ENCODE measurements at regions not wholly inside any gene's neighbourhood (a gene's known extent, or its start where the extent isn't known, plus 50 kb on each side); places are given as distances from the start of the nearest gene placed in this dataset.

DNA sequence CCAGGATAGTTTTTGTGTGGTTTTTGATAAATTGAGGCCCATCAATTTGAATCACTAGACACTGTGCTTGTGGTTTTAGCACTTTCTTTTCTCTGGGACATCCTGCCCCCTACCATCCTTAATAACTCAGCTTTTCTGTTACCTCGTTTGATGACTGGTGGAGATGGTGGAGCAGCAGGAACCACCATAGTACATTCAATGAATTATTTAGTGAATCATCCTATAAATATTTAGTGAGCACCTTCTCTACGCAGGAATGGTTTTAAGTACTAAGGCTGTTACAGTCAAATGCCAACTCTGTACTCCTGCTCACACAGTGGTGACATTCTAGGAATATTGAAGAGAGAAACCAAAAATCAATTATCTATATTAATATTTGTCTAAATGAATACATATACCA, 585.2 kb downstream of the HAO1 start:
- no peak for DNase-seq (ENCODE audit: low spot score)
- intact Hi-C loops (cut with DNase I): no loop called here

DNA sequence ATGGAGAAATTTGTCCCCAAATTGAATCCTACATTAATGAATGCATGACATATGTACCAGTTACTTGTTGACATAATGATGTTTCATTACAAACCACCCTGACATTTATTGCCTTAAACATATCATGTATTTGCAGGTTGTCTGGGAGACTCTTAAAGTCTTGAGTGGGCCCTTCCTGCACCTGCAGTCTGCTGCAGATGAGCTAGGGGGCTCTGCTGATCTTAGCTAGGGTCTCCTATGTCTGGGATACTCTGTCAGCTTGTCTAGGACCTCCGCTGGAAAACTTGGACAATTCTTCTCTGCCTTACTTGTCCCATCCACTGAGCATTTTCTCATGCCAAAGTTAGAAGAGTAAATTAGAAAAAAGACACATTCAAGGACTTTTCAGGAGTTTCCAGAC, 581.6 kb downstream of the HAO1 start:
- intact Hi-C loops (cut with DNase I): no loop called here
- no peak for DNase-seq (ENCODE audit: low spot score)

DNA sequence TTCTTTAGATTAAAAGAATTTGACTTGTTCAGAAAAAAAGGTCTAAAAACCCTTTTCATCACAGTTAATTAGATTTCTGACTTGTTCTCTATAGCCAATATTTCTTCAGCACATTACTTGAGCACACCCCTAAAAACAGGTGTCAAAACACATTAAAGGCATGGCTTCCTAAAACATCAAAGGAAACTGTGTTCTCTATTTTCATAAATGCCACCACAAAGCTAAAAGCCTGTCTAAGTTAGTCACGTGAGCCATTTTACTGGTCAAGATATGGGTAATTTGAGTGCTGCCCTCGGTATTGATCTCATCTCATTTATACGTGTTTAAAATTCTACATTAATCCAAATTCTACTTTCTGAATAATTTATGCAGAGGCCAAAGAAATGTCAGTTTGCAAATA, 580.5 kb downstream of the HAO1 start:
- intact Hi-C loops (cut with DNase I): no loop called here
- DNase-seq (ENCODE audit: low spot score): no peak

DNA sequence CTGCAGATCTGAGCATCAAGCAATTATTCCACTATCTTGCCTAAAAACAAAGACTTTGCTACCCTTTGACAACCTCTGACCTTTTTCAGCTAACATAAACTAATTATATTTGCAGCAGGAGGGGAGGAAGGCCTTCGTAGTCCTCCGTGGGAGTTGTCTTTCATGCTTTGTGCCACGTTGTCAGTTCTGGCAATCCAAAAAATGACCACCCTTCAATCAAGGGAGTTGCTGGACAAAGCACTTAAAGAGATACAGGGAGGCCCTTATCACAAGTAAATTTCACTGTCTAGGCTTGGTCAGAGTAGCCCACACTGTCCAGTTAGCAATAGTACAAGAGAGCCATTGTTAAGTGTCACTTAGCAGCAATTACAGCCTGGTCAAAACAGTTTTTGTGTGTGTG, 578.9 kb downstream of the HAO1 start:
- intact Hi-C loops (cut with DNase I): no loop called here
- no peak for DNase-seq (ENCODE audit: low spot score)

DNA sequence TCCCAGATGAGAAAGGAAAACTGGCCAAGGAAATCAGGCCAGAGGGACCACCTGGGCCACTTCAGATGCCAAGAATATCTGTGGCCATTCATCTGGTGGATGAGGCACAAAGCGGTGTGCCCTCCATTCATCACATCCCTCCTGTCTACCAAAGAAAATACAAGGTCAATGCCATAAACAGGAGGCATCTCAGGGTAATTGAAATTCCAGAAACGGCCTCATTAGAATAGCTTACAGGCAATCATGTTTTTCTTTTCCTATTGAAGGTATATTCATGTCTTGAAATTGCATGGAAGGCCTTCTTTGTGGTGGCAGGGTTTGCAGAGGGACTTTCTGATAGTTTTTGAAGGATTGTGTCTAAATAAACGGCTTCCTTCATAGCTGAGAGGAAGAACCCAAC, 578.3 kb downstream of the HAO1 start:
- no peak for DNase-seq (ENCODE audit: low spot score)
- intact Hi-C loops (cut with DNase I): no loop called here

DNA sequence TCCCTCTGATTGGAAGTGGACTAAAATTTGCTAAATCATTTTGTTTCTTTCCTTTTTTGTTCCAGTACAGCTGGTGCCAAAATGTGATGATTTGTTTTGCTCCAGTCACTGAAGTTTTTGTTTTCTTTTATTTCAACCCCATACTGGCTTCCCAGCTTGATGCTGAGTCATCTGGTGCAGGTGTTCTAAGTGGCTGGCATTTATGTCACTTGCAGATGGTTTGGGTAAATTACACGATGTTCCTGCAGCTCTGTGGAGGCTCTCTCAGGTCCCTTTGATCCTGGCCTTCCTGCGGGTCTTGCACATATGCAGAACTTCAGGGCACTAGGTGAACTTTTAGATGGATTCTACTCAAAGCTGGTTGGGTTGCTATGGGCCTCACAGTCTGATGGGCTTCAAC, 577.7 kb downstream of the HAO1 start:
- intact Hi-C loops (cut with DNase I): no loop called here
- no peak for DNase-seq (ENCODE audit: low spot score)

DNA sequence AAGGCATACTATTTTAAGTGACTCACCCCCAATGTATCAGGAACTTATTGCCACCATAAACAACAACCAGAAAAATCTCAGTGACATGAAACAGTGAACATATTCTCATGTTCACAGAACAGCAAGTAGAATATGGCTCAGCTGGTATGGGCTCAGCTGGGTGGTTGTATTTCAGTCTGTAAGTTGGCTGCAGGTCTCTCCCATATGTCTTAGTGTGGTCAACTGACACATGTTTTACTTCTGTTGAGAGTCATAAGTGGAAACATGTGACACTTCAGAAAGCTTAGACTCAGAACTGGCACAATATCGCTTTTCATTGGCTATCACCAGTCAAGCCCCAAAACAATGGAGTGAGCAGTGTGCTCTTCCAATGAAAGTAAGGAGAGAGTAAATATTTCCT, 574.1 kb downstream of the HAO1 start:
- intact Hi-C loops (cut with DNase I): no loop called here
- DNase-seq (ENCODE audit: low spot score): no peak

DNA sequence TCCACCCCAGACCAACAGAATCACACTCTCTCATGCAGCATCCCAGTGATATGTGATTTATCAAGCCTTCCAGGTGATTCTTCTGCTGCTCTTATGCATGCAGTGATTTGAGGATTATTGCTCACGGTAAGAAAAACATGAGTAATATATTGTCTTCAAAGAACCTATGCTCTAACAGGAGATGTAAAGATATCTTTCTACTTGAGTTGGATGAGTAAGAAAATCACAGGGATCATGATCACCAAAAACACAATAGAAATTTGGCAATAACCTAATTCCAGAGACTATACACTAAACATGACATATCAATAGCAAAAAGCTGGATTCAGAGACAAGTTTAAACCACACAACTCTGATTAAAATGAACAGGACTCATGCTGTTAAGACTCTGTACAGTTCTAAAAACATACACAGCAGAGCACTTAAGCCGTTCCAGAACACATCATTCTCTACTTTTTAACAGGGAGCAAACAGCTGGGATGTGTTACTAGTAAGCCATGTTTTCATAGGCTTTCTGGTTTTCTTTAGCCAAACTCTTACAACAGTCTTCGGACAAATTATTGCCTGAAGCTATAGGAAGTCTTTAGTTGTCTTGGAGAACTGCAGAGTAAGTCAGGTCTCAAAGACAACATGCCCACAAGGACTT, 568.6 kb downstream of the HAO1 start:
- intact Hi-C loops (cut with DNase I): no loop called here
- no peak for DNase-seq (ENCODE audit: low spot score)

DNA sequence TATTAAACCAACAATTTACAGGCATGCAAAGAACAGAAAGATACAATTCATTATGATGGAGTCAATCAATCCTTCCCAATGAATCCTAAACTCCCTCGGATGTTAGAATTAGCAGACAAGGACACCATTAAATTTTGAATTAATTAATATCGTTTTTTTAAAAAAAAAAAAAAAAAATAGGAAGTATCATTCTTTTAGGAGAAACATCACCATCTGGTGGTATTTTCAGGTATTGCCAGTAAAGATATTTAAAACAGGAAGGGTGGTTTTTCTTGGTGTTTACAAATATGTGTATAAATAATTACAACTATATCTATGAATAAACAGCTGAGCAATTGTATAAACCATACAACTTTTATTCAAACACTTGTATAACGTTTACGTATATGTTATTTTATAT, 564.4 kb downstream of the HAO1 start:
- intact Hi-C loops (cut with DNase I): no loop called here
- no peak for DNase-seq (ENCODE audit: low spot score)

DNA sequence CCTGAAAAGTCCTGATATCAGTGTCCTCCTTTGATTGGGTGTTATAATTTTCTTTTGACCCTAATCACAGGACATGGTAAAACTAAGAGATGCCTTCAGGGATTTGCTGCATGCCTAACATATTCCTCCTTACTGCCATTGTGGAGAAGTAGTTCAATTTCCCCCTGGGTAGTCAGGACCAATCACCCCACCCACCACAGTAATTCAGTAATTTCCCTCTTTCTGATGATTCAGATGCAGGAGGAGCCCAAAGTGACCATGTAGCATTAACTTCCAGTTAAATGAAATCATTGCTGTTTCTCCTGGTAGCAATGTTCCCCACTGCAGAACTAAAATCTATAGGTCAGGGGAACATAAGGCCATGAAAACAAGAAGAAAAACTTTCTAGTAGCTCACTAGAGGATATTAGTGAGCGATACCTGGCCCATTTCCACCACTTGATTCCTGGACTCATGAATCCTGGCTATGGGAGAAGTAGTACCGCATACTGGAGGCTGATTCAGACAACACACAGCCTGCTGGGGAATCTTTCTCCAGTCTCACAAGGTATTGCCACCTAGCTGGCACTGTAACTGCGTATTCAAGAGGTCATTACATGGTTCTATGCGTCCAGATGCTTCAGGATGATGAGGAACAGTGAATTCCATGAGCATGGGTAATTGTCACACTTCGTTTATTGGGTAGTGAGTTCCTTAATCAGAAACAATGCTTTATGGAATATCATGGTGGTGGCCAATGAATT, 561.2 kb downstream of the HAO1 start:
- intact Hi-C loops (cut with DNase I): no loop called here
- no peak for DNase-seq (ENCODE audit: low spot score)

DNA sequence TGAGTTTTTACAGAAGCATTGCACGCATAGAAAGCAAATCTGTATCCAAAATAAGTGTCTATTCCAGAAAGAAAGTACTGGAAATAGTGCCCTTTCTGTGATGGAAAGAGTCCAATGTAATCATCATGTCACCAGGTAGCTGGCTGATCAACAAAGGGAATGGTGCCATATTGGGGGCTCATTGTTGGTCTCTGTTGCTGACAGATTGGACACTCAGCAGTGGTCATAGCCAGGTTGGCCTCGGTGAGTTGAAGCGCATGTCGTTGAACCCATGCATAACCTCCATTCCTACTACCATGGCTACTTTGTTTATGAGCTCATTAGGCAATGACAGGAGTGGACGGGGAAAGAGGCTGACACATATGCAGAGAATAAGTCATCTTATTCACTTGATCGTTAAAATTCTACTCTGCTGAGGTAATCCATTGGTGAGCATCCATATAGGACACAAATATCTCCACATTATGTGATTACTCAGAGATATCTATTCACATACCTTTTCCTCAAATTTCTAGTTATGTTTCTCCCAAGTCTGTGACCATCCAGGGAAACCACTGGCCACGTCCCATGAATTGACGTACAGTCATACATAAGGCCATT, 560.5 kb downstream of the HAO1 start:
- DNase-seq (ENCODE audit: low spot score): no peak
- intact Hi-C loops (cut with DNase I): no loop called here

DNA sequence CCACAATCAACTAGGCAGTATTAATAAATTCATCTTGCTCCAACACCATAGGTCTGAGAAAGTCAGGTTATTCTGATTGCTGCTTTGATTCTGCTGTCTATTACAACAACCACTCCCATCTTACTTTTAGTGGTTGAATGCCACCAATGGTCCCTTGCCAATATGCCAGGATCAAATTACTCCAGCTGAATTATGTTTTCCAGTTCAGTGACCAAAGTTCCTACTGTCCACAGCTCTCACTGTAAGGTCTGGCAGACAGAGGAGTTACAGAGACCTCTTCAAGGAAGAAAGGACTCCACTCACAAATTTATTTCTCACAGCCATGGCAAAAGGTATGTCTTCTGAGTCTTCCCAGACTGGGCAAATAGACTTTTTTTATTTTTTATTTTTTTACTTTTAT, 557.0 kb downstream of the HAO1 start:
- no peak for DNase-seq (ENCODE audit: low spot score)
- intact Hi-C loops (cut with DNase I): no loop called here

DNA sequence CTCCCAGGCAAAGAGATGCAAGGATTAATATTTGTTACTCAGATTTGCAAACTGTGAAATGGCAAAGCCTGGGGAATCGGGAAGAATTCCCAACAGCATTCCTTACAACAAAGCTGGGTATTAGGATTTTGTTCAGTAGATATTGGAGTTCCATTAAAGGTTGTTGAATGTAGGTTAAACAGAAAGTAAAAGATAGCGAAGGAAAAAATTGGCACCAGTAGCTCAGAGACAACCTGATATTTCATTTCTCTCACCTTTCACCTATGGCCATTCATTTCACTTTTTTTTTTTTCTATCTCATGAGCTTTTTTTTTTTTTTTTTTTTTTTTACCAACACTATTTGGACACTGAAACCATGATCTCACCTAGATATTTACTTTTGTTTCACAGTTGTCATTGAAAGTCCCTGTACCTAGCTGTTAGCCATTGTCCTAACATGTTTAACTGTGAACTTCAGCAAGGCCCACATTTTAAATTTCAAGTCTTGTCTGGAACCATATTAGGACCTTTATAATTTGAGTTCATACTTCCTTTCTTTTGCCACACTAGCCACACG, 552.5 kb downstream of the HAO1 start:
- DNase-seq (ENCODE audit: low spot score): no peak
- intact Hi-C loops (cut with DNase I): no loop called here

DNA sequence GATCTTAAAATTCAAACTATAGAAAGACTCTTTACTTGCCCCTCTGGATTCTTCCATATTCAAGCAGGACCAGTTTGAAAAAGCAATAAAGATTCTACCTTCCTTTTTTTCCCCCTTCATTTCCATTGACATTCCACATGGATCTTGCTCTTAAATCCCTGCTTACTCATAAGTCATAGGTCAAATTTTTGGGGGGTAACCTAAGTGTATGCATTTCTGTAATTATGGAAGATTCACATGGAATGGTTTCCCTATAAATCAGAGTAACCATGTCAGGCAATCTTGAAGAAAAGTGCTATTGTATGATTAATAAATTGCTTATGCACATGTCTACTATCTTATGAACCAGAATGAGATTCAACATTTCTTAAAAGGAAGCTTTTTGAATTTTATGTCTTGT, 551.0 kb downstream of the HAO1 start:
- intact Hi-C loops (cut with DNase I): no loop called here

DNA sequence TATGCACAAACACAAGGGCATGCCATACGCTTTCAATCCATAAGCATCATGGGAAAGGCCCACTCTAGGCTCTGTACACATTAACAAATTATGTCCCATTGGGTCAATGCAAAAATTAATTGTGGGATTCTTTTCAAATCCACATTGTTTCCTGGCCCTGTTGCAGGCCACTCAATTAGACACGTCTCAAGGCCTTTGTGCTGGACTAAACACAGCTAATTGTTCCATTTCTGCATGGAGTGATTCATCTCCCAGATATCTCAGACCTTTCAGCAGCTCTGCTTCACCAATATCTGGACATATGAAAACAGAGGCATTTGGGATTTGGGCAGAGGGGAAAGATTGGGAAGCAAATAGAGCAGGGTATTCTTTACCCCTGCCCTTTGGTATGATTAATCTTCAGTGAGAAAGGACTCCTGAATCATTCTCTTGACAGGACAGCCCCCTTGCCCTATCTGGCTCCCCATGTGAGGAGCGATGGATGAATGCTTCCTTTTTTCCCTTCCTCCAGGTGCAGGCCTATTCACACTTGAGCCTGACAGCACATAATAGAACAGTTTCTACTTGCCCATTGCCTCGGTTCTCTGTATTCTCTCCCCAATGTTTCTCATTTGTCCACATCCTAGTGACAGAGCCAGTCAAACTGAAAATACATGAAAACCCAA, 547.6 kb downstream of the HAO1 start:
- no peak for DNase-seq (ENCODE audit: low spot score)
- intact Hi-C loops (cut with DNase I): no loop called here

More for the DNA sequence above, 551.0 kb downstream of the HAO1 start:
- no peak for DNase-seq (ENCODE audit: low spot score)

DNA sequence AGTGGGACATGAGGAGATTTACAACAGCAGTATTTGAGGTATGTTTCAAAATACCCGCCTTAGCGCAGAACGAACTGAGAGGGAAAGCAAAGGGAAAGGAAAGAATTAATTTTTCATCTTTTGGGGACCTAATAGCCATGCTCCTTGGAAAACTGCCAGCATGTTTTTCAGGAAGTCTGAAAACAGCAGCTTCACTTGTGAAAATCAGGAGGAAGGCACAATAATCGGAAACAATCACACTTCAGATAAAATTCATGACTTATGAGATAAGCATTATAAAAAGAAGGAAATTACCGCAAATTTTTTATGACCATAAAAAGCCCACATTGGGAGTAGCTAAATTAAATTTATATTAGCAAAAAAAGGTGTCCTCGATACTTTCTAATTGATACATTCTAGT, 541.1 kb downstream of the HAO1 start:
- intact Hi-C loops (cut with DNase I): no loop called here
- DNase-seq (ENCODE audit: low spot score): no peak

DNA sequence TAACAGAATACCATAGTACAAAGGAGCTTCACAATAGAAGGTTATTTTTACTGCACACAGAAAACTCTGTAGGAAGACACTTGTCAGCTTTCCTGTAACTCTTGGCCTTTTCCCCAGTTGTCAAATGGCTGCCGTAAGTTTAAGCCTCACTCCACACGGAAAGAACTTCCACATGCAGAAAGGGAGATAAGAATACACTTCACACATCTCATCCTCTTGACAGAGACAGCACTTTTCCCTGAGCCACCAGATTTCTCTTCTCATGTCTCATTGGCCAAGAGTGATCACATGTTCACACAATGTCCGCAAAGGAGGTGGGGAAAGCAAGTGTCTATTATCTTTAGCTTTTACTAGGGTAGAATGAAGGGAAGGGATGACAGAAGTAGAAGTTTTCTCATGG, 540.7 kb downstream of the HAO1 start:
- DNase-seq (ENCODE audit: low spot score): no peak
- intact Hi-C loops (cut with DNase I): no loop called here

DNA sequence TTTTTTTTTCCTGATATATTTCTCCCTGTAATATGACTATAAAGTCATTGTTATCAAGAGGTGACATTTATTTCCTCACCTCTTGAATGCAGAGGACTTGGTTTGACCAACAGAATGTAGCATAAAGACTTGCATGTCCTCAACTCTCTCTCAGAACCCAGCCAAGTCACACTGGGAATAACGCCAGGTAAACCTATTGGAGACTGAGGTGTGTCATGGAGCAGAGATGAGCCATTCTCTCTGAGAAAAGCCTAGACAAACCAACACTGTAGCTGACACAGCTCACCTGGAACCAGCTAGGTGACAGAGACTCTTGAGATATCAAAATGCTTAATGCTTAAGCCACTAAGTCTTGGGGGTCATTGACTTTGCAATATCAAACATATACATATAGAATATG, 533.6 kb downstream of the HAO1 start:
- no peak for DNase-seq (ENCODE audit: low spot score)
- intact Hi-C loops (cut with DNase I): no loop called here

DNA sequence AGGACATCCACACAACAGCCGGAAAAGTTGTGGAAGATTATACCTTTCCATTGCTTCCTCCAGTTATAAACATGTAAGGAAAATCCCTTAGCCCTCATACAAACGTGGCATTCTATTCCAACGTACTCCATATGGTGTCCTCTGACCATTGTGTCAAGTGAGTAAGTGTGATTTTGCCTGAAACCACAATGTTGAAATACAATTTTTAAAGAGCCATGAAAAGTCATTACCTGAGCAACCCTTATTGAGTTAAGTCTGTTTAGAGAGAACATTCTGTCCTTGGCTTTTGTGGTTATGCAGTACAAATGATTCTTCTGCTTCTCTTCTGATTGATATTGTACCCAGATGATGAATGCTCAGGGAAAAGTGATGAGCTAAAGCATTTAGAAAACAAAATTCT, 530.1 kb downstream of the HAO1 start:
- intact Hi-C loops (cut with DNase I): no loop called here
- no peak for DNase-seq (ENCODE audit: low spot score)

DNA sequence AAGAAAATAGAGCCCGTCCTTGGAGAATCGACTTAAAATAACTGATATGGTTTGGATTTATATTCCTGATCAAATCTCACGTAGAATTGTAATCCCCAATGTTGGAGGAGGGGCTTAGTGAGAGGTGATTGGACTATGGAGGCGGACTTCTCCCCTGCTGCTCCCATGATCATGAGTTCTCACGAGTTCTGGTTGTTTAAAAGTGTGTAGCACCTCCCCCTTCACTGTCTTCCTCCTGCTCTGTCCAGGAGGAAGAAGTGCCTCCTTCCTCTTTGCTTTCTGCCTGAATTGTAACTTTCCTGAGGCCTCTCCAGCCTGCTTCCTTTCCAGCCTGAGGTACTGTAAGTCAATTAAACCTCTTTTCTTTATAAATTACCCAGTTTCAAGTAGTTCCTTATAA, 529.2 kb downstream of the HAO1 start:
- intact Hi-C loops (cut with DNase I): no loop called here
- DNase-seq (ENCODE audit: low spot score): no peak

All from posterior vena cava (tissue), 2 donors.